D721Med (cell line): ENCODE measurements at regions not wholly inside any gene's neighbourhood (a gene's known extent, or its start where the extent isn't known, plus 50 kb on each side); places are given as distances from the start of the nearest gene placed in this dataset.
"Not testable (repeated sequence)": the region's sequence is repeated elsewhere in the genome, so short reads cannot be mapped to it uniquely, and the experiment has no call there.

Experiments
- DNase-seq: peaks from one replicate; pipeline ENCODE4 v3.0.0; 2011; ENCODE audit warnings: low spot score; ENCODE audit not compliant: insufficient read length
- FAIRE-seq: peaks from 2 replicates; lab custom pipeline; 2011; peaks lifted over from hg19 to GRCh38; lab: Jason Lieb, UNC
- CTCF ChIP-seq: IDR thresholded peaks from 2 replicates; pipeline ENCODE4 v1.5.1; 2012; ENCODE audit warnings: mild to moderate bottlenecking, control low read depth; ENCODE audit not compliant: insufficient read depth; ENCODE audit errors: missing control alignments

- DNase-seq: no peak
- no peak for FAIRE-seq
- TF ChIP-seq CTCF: no peak
Measured at GRCh38 chr2:144771348-144771747, 251.4 kb upstream of the ZEB2 start.

GRCh38 chr2:144770616-144771230 is 250.8 kb upstream of the ZEB2 start:
- FAIRE-seq (no peak), DNase-seq (no peak)
- TF ChIP-seq CTCF: no peak

- DNase-seq, FAIRE-seq: not testable (repeated sequence)
Measured at GRCh38 chr2:144760939-144761338, 241.0 kb upstream of the ZEB2 start.

- FAIRE-seq (no peak), DNase-seq (no peak)
- no peak for TF ChIP-seq CTCF
Measured at GRCh38 chr2:144759746-144760145, 239.8 kb upstream of the ZEB2 start.

GRCh38 chr2:144758196-144758595 is 238.3 kb upstream of the ZEB2 start:
- FAIRE-seq, DNase-seq: not testable (repeated sequence)

GRCh38 chr2:144753416-144753815 is 233.5 kb upstream of the ZEB2 start:
- no peak for DNase-seq
- no peak for TF ChIP-seq CTCF
- FAIRE-seq: no peak

GRCh38 chr2:144751142-144751905 is 231.4 kb upstream of the ZEB2 start:
- no peak for TF ChIP-seq CTCF

GRCh38 chr2:144749188-144749587 is 229.3 kb upstream of the ZEB2 start:
- FAIRE-seq (no peak), DNase-seq (no peak)
- no peak for TF ChIP-seq CTCF

More at GRCh38 chr2:144751142-144751905, 231.4 kb upstream of the ZEB2 start:
- no peak for DNase-seq
- FAIRE-seq: no peak
